Tibial nerve (tissue), 3 donors: ENCODE measurements at regions not wholly inside any gene's neighbourhood (a gene's known extent, or its start where the extent isn't known, plus 50 kb on each side); places are given as distances from the start of the nearest gene placed in this dataset.
"Not testable (repeated sequence)": the region's sequence is repeated elsewhere in the genome, so short reads cannot be mapped to it uniquely, and the experiment has no call there.

Experiments used
- POLR2A ChIP-seq, 2 donors: fragments of 450-650 bp; IDR thresholded peaks; one replicate each; pipeline ENCODE4 v1.6.1; 2017; ENCODE audit warnings: antibody characterized with exemption in 2 of 2, mild to moderate bottlenecking in 2 of 2, moderate library complexity in 2 of 2
- TF ChIP-seq, protein P1 (sequence below), 5 experiments: fragments of 200-600 bp in 3 of 5; fragments of 450-650 bp in 2 of 5; sonication (generic) in 3 of 5; IDR thresholded peaks; one replicate each; pipeline ENCODE4 v1.5.1; 2016 to 2019; ENCODE audit warnings: antibody characterized with exemption in 5 of 5, mild to moderate bottlenecking in 3 of 5, moderate library complexity in 2 of 5

DNA sequence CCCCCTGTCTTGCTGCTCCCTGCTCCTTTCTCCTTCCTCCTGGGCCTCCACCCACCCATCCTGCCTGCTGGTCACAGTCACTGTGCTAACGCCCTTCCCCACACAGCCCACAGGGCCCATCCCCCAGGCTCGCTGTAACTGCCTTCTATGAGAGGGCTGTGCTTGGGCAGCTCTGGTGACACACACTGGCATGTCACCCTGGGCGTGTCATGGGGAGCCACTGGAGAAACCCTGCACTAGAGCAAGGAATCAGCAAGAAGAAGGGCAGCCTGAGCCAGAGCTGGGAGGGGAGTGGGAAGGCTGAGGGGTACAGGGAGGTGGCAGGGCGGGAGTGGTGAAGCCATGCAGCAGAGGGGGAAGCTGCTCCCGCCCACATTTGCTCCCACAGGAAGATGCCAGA, 128.4 kb upstream of the FOXD4L5 start:
- TF ChIP-seq, protein P1, sequence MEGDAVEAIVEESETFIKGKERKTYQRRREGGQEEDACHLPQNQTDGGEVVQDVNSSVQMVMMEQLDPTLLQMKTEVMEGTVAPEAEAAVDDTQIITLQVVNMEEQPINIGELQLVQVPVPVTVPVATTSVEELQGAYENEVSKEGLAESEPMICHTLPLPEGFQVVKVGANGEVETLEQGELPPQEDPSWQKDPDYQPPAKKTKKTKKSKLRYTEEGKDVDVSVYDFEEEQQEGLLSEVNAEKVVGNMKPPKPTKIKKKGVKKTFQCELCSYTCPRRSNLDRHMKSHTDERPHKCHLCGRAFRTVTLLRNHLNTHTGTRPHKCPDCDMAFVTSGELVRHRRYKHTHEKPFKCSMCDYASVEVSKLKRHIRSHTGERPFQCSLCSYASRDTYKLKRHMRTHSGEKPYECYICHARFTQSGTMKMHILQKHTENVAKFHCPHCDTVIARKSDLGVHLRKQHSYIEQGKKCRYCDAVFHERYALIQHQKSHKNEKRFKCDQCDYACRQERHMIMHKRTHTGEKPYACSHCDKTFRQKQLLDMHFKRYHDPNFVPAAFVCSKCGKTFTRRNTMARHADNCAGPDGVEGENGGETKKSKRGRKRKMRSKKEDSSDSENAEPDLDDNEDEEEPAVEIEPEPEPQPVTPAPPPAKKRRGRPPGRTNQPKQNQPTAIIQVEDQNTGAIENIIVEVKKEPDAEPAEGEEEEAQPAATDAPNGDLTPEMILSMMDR (IDR thresholded peaks at IDR 0.05): not testable (repeated sequence)
- TF ChIP-seq POLR2A (IDR thresholded peaks at IDR 0.05): not testable (repeated sequence)
